Trophoblast cell (in vitro differentiated cells and primary cell): ENCODE measurements at regions not wholly inside any gene's neighbourhood (a gene's known extent, or its start where the extent isn't known, plus 50 kb on each side); places are given as distances from the start of the nearest gene placed in this dataset.
"Not testable (repeated sequence)": the region's sequence is repeated elsewhere in the genome, so short reads cannot be mapped to it uniquely, and the experiment has no call there.

Source experiments
- DNase-seq, 2 donors: peaks; one replicate each; pipeline ENCODE4 v3.0.0-alpha.2; 2016
- H2AFZ ChIP-seq: 2 replicates; pipeline ENCODE4 v1.6.1; 2013; ENCODE audit warnings: low read length, moderate library complexity, mild to moderate bottlenecking; ENCODE audit not compliant: insufficient read depth, poor library complexity
- H2AK5ac ChIP-seq: 2 replicates; pipeline ENCODE4 v1.6.1; 2013; ENCODE audit warnings: mild to moderate bottlenecking, low read length
- H2BK120ac ChIP-seq: 2 replicates; pipeline ENCODE4 v1.6.1; 2013; ENCODE audit warnings: low read length, mild to moderate bottlenecking, moderate library complexity; ENCODE audit not compliant: insufficient read depth, poor library complexity
- H2BK12ac ChIP-seq: 2 replicates; pipeline ENCODE4 v1.6.1; 2013; ENCODE audit warnings: mild to moderate bottlenecking, low read length, moderate library complexity
- H2BK5ac ChIP-seq: 2 replicates; pipeline ENCODE4 v1.6.1; 2013; ENCODE audit warnings: low read length, low read depth, moderate library complexity, mild to moderate bottlenecking; ENCODE audit not compliant: poor library complexity
- H3K14ac ChIP-seq: 2 replicates; pipeline ENCODE4 v1.6.1; 2013; ENCODE audit warnings: mild to moderate bottlenecking, low read length
- H3K18ac ChIP-seq: 2 replicates; pipeline ENCODE4 v1.6.1; 2013; ENCODE audit warnings: mild to moderate bottlenecking, low read length
- H3K23ac ChIP-seq: 2 replicates; pipeline ENCODE4 v1.6.1; 2013; ENCODE audit warnings: low read length
- H3K27ac ChIP-seq: 2 replicates; pipeline ENCODE4 v1.5.1; 2013; ENCODE audit warnings: low read depth, mild to moderate bottlenecking, inconsistent platforms, low read length, moderate library complexity
- H3K27me3 ChIP-seq: 2 replicates; pipeline ENCODE4 v1.6.1; 2013; ENCODE audit warnings: inconsistent platforms, mild to moderate bottlenecking, low read length, moderate library complexity; ENCODE audit not compliant: insufficient read depth
- H3K36me3 ChIP-seq, 2 experiments: 1 replicate in 1 of 2; 2 replicates in 1 of 2; pipeline ENCODE4 v1.6.1; 2013; ENCODE audit warnings: low read length in 2 of 2, mild to moderate bottlenecking in 2 of 2, moderate library complexity in 1 of 2; ENCODE audit not compliant: insufficient read depth in 2 of 2, control insufficient read depth in 1 of 2
- H3K4ac ChIP-seq: 2 replicates; pipeline ENCODE4 v1.6.1; 2013; ENCODE audit warnings: low read depth, mild to moderate bottlenecking, low read length, moderate library complexity
- H3K4me1 ChIP-seq, 2 experiments: 1 replicate in 1 of 2; 2 replicates in 1 of 2; pipeline ENCODE4 v1.6.1; 2013; ENCODE audit warnings: low read length in 2 of 2, mild to moderate bottlenecking in 2 of 2, moderate library complexity in 1 of 2; ENCODE audit not compliant: insufficient read depth in 2 of 2, control insufficient read depth in 1 of 2
- H3K4me2 ChIP-seq: 2 replicates; pipeline ENCODE4 v1.6.1; 2013; ENCODE audit warnings: inconsistent platforms, mild to moderate bottlenecking, low read length, moderate library complexity
- H3K4me3 ChIP-seq: 2 replicates; pipeline ENCODE4 v1.5.1; 2013; ENCODE audit warnings: mild to moderate bottlenecking, low read depth, low read length, inconsistent platforms
- H3K79me1 ChIP-seq: one replicate; pipeline ENCODE4 v1.6.1; 2013; ENCODE audit warnings: low read length
- H3K79me2 ChIP-seq: 2 replicates; pipeline ENCODE4 v1.6.1; 2013; ENCODE audit warnings: low read length, mild to moderate bottlenecking; ENCODE audit not compliant: control insufficient read depth, insufficient read depth, poor library complexity
- H3K9ac ChIP-seq: 2 replicates; pipeline ENCODE4 v1.6.1; 2013; ENCODE audit warnings: mild to moderate bottlenecking, low read length
- H3K9me3 ChIP-seq: 2 replicates; pipeline ENCODE4 v1.6.1; 2013; ENCODE audit warnings: low read depth, mild to moderate bottlenecking, control low read depth, inconsistent platforms, low read length; ENCODE audit not compliant: insufficient read depth
- H4K12ac ChIP-seq: 2 replicates; pipeline ENCODE4 v1.6.1; 2013; ENCODE audit warnings: low read depth, mild to moderate bottlenecking, low read length, moderate library complexity
- H4K8ac ChIP-seq: 2 replicates; pipeline ENCODE4 v1.6.1; 2013; ENCODE audit warnings: low read depth, mild to moderate bottlenecking, low read length, moderate library complexity
- H4K91ac ChIP-seq: one replicate; pipeline ENCODE4 v1.6.1; 2013; ENCODE audit warnings: low read depth, mild to moderate bottlenecking, low read length, moderate library complexity
- WGBS: extraction: QIAGEN DNeasy Blood & Tissue Kit; methylation state at CpG from one replicate; pipeline ENCODE4 v1.1.7; 2013; ENCODE audit warnings: missing lambda C conversion rate; ENCODE audit not compliant: insufficient read length, insufficient coverage; ENCODE audit errors: extremely low coverage; 5-methylcytosine and 5-hydroxymethylcytosine counted together

DNA sequence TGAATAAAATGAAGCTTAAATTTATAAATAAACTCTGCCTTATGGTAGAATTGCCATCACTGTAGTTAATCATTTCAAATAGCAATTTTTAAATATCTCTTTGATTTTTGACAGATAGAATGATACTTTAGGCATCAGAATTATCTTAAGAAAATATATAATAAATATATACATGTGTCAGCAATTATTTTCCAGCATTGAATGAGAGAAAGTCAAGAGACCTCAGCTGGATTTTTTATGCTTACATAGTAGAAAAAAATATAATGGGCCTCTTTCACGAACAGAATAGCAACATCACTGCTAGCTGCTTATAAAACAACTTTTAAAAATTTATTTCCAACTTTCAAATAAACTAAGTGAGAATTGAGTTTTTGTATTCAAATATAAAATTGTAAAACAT lies 424.0 kb upstream of the MAGEB16 start:
- no peak overlapping the region for H4K12ac ChIP-seq
- H3K79me2 ChIP-seq: no peaks in the 10 kb centered on the region
- no peaks in the 10 kb centered on the region for H3K36me3 ChIP-seq
- no peak for DNase-seq
- H2AK5ac ChIP-seq: no peak overlapping the region
- H3K79me1 ChIP-seq: no peaks in the 10 kb centered on the region
- no peak overlapping the region for H3K4me3 ChIP-seq
- no peaks in the 10 kb centered on the region for H3K4me1 ChIP-seq
- no peak overlapping the region for H3K4me2 ChIP-seq
- no peak overlapping the region for H4K91ac ChIP-seq
- no peak overlapping the region for H2BK5ac ChIP-seq
- H3K4ac ChIP-seq: no peak overlapping the region
- H3K23ac ChIP-seq: no peak overlapping the region
- H4K8ac ChIP-seq: no peak overlapping the region
- no peak overlapping the region for H2BK120ac ChIP-seq
- no peak overlapping the region for H3K9ac ChIP-seq
- H3K27ac ChIP-seq: no peak overlapping the region
- H3K27me3 ChIP-seq: no peaks in the 10 kb centered on the region
- no peak overlapping the region for H3K18ac ChIP-seq
- H2AFZ ChIP-seq: no peak overlapping the region
- no peak overlapping the region for H3K14ac ChIP-seq
- H2BK12ac ChIP-seq: no peak overlapping the region
- WGBS: no CpG with 5 or more reads among the region's 1 CpG
- no peaks in the 10 kb centered on the region for H3K9me3 ChIP-seq

DNA sequence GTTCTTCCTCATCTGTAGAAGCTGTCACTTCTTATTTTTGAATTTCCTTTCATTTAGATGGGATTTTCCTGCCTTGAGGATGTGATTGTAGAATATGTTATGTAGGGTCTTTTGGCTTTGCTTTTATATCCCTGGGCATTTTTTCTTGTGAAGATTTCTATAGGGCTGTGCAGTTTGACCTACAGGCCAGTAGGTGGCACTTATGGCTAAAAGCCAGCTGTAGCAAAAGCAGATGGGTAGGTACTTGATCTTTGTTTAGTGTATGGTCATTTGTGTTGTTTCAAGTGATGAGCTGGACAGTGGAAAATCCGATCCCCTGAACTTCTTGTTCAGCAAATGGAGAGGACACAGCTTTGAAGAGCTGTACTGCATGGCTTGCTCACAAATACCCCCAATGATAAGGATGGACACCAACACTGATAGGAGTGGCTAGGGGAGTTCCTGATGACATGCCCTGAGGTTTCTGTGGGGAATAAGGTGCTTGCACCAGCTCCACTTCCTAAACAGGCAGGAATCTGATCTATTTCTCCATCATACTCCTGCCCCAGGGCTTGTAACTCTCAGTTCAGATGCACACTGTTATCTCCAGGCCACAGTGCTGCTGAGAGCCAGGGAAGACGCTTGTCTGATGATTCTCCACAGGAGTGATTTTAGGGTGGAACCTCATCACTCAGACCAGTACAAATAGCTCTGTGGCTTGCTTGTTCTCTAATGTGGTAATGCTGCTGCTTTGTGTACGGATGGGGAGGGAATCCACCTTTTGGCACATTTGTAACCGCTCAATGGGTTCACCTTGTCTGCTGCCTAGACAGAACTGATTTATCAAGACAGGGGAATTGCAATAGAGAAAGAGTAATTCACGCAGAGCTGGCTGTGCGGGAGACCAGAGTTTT lies 417.1 kb upstream of the MAGEB16 start:
- WGBS: no CpG with 5 or more reads among the region's 6 CpGs
- Histone ChIP-seq H3K9ac (no peak overlapping the region), H3K14ac (no peak overlapping the region)

DNA sequence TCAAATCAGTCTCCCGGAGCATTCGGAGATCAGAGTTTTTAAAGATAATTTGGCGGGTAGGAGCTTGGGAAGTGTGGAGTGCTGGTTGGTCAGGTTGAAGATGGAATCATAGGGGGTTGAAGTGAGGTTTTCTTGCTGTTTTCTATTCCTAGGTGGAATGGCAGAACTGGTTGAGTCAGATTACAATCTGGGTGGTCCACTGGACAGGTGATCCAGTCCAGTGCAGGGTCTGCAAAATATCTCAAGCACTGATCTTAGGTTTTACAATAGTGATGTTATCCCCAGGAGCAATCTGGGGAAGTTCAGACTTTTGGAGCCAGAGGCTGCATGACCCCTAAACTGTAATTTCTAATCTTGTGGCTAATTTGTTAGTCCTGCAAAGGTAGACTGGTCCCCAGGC lies 416.4 kb upstream of the MAGEB16 start:
- no CpG with 5 or more reads among the region's 3 CpGs for WGBS
- not testable (repeated sequence) for H3K4me2 ChIP-seq, H3K23ac ChIP-seq, H3K36me3 ChIP-seq, H3K9me3 ChIP-seq, H3K4ac ChIP-seq, H2AFZ ChIP-seq, H3K9ac ChIP-seq, H2AK5ac ChIP-seq, DNase-seq, H4K12ac ChIP-seq, H3K27me3 ChIP-seq, H3K14ac ChIP-seq, H2BK12ac ChIP-seq, H3K4me3 ChIP-seq, H3K18ac ChIP-seq, H3K79me2 ChIP-seq
- Histone ChIP-seq H3K4me1 (peaks cover 8 to 14% of the 10 kb centered on the region in 2 experiments), H3K79me1 (peaks cover 16% of the 10 kb centered on the region), H3K27ac (peak overlapping the region; percentile 92), H4K8ac (peak overlapping the region; percentile 16), H4K91ac (peak overlapping the region; percentile 80), H2BK120ac (peak overlapping the region; percentile 72), H2BK5ac (peak overlapping the region; percentile 57)

More for the DNA sequence above, 417.1 kb upstream of the MAGEB16 start:
- Histone ChIP-seq H3K79me1 (peaks cover 16% of the 10 kb centered on the region), H3K79me2 (peaks cover 3% of the 10 kb centered on the region), H3K4me1 (peaks cover 8 to 14% of the 10 kb centered on the region in 2 experiments), H3K9me3 (no peaks in the 10 kb centered on the region), H3K4me2 (peak overlapping the region; percentile 27), H3K27me3 (no peaks in the 10 kb centered on the region), H3K23ac (no peak overlapping the region), H4K91ac (peak overlapping the region; percentile 80), H4K12ac (peak overlapping the region; percentile 70), H3K4ac (no peak overlapping the region), H3K36me3 (no peaks in the 10 kb centered on the region), H2BK12ac (peak overlapping the region; percentile 36), H2BK5ac (peak overlapping the region; percentile 57), H2BK120ac (peak overlapping the region; percentile 72), H2AK5ac (no peak overlapping the region), H3K27ac (peak overlapping the region; percentile 92), H2AFZ (no peak overlapping the region), H3K4me3 (no peak overlapping the region), H3K18ac (no peak overlapping the region), H4K8ac (peak overlapping the region; percentile 23)
- peak; percentile 66 to 67 for DNase-seq

DNA sequence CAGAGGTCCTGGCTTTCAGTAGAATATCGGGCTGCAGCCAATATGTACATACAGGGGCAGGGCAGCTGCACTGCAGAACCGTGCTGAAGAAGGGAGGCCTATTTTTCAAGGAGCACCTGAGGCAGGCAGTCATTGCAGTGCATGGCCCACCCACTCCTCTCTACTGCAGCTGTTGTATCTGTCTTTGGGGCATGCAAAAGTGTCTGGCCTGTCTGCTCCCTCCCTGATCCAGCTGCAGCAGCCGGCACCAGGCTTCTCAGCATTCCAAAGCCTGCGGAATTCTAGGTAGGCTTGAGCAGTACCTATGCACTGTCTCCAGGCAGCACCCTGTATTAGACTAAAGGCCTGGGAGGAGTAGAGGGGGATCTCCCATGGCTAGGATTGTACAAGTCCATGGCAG lies 415.2 kb upstream of the MAGEB16 start:
- no peaks in the 10 kb centered on the region for H3K36me3 ChIP-seq
- no peak overlapping the region for H3K9ac ChIP-seq
- peak; percentile 13 to 14 for DNase-seq
- H3K14ac ChIP-seq: peak overlapping the region; percentile 85
- H4K8ac ChIP-seq: peak overlapping the region; percentile 87
- no peaks in the 10 kb centered on the region for H3K9me3 ChIP-seq
- H3K27ac ChIP-seq: peak overlapping the region; percentile 92
- H3K4me2 ChIP-seq: no peak overlapping the region
- peak overlapping the region; percentile 87 for H3K18ac ChIP-seq
- H3K23ac ChIP-seq: no peak overlapping the region
- peak overlapping the region; percentile 96 for H2BK5ac ChIP-seq
- WGBS: no CpG with 5 or more reads among the region's 4 CpGs
- H3K79me1 ChIP-seq: peaks cover 16% of the 10 kb centered on the region
- H4K12ac ChIP-seq: no peak overlapping the region
- peak overlapping the region; percentile 99 for H2BK120ac ChIP-seq
- no peak overlapping the region for H3K4me3 ChIP-seq
- H4K91ac ChIP-seq: peak overlapping the region; percentile 99
- H2AFZ ChIP-seq: peak overlapping the region; percentile 25
- peak overlapping the region; percentile 84 for H2AK5ac ChIP-seq
- H3K4ac ChIP-seq: peak overlapping the region; percentile 61
- peaks cover 3% of the 10 kb centered on the region for H3K79me2 ChIP-seq
- H3K27me3 ChIP-seq: no peaks in the 10 kb centered on the region
- H2BK12ac ChIP-seq: peak overlapping the region; percentile 44
- H3K4me1 ChIP-seq: peaks cover 8 to 14% of the 10 kb centered on the region in 2 experiments
